ENCODE measurements at regions not wholly inside any gene's neighbourhood (a gene's known extent, or its start where the extent isn't known, plus 50 kb on each side); places are given as distances from the start of the nearest gene placed in this dataset.

GRCh38 chr2:234710066-234710465 lies 213.2 kb upstream of the ARL4C start:
- Histone ChIP-seq H3K4me1 (no peaks in the 10 kb centered on the region), H3K4me3 (no peak overlapping the region), H3K27ac (no peak overlapping the region), H3K27me3 (peaks cover 0 to 3% (median 0%) of the 10 kb centered on the region in 9 donors), H3K36me3 (no peaks in the 10 kb centered on the region), H3K9me3 (no peaks in the 10 kb centered on the region)
- WGBS, 4 donors: 51 to 77% (median 66%) methylated on average over 4 of the region's 4 CpGs
- intact Hi-C loops (cut with DNase I): no loop called here
- no peak for ATAC-seq
- DNase-seq: no peak
- no peak for TF ChIP-seq CTCF (IDR thresholded peaks at IDR 0.05)
- TF ChIP-seq POLR2A (IDR thresholded peaks at IDR 0.05): no peak

DNA sequence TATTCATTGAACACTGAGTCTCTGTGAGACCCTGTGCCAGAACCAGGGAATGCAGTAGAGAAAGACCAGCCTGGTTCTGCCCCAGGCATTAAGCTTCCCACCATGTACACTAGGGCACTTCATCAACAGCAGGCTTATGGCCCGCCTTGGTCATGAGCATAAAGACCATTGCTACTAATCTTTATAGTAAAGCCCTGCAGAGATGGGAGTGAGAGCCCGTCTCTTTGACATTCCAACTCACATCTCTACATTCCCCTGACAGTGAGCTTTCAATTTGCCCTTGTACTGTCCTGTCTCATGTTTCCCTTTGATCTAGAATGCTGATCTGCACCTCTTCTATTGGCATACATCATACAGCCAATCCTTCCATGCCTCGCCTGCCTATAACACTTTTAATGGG lies 211.8 kb upstream of the ARL4C start:
- TF ChIP-seq CTCF (IDR thresholded peaks at IDR 0.05) (no peak), POLR2A (IDR thresholded peaks at IDR 0.05) (no peak)
- WGBS, 4 donors: 93 to 98% (median 96%) methylated on average over 3 of the region's 3 CpGs
- Histone ChIP-seq H3K27ac (no peak overlapping the region), H3K4me1 (no peaks in the 10 kb centered on the region), H3K36me3 (no peaks in the 10 kb centered on the region), H3K9me3 (no peaks in the 10 kb centered on the region), H3K27me3 (peaks cover 0 to 3% (median 0%) of the 10 kb centered on the region in 9 donors), H3K4me3 (no peak overlapping the region)
- ATAC-seq (no peak), DNase-seq (no peak)
- intact Hi-C loops (cut with DNase I): no loop called here

DNA sequence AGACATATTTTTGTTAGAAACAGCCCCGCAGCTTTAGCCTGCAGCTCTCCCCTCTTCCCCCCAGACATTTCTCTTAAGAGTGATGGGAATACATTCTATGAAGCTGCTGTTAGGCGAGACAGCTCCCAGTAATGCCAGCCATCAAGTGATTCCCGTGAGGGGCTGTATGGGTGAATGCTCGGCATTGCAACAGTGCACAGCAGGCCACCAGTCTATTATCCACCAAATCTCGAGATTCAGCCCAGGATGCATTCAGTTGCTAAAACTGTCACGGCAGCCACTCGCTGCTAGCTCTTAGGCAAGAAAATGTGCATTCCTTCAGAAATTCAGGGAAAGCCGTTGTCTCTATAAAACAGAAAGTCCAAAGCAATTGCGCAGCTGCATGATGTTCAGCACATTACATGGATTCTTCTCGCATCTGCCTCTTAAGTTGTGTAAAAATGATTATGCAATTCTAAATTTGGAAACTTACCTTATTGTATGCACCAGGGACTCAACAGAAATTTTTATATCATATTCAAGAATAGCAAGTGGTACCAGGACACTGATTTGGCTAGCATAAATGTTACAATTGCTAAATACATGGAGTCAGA lies 211.3 kb upstream of the ARL4C start:
- Histone ChIP-seq H3K9me3 (no peaks in the 10 kb centered on the region), H3K27ac (no peak overlapping the region), H3K36me3 (no peaks in the 10 kb centered on the region), H3K4me1 (no peaks in the 10 kb centered on the region), H3K4me3 (no peak overlapping the region), H3K27me3 (peaks cover 0 to 3% (median 0%) of the 10 kb centered on the region in 9 donors)
- TF ChIP-seq CTCF (IDR thresholded peaks at IDR 0.05): no peak
- TF ChIP-seq POLR2A (IDR thresholded peaks at IDR 0.05): no peak
- DNase-seq (no peak), ATAC-seq (no peak)
- WGBS, 4 donors: 61 to 73% (median 66%) methylated on average over 10 of the region's 10 CpGs
- intact Hi-C loops (cut with DNase I): no loop called here

DNA sequence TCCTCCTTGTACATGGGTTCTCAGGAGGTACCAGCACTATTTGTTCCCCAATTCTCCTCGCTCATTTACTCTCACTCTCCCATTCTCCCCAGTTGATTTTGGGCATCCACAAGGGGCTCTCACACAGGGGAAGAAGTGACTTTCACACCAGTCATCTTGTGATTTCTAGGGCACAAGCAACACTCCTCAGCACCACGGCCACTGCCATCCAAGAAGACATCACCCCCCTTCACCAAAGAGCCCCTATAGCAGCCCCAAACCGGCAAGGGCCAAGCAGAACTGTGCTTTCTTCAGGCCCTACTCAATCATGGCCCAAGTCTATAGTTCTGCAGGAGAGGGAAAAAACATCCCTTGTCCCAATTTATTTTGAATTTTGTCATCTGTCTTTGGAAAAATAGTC lies 209.2 kb upstream of the ARL4C start:
- WGBS, 4 donors: 92 to 99% (median 93%) methylated on average over 3 of the region's 3 CpGs

More for the DNA sequence above, 209.2 kb upstream of the ARL4C start:
- ATAC-seq (no peak), DNase-seq (no peak)
- H3K27me3 ChIP-seq: peaks cover 0 to 3% (median 0%) of the 10 kb centered on the region in 9 donors
- H3K9me3 ChIP-seq: no peaks in the 10 kb centered on the region
- no peak overlapping the region for H3K4me3 ChIP-seq
- H3K27ac ChIP-seq: no peak overlapping the region
- intact Hi-C loops (cut with DNase I): no loop called here
- H3K36me3 ChIP-seq: no peaks in the 10 kb centered on the region
- no peaks in the 10 kb centered on the region for H3K4me1 ChIP-seq
- TF ChIP-seq POLR2A (IDR thresholded peaks at IDR 0.05): no peak
- no peak for TF ChIP-seq CTCF (IDR thresholded peaks at IDR 0.05)

All from heart left ventricle (tissue), 16 donors.